AG08396 (cell line): ENCODE measurements at regions not wholly inside any gene's neighbourhood (a gene's known extent, or its start where the extent isn't known, plus 50 kb on each side); places are given as distances from the start of the nearest gene placed in this dataset.
A peak's percentile ranks its signal among the peaks of the same experiment; 100 is the strongest.

Source experiments
- DNase-seq: peaks from one replicate; pipeline ENCODE4 v3.0.0; 2012; ENCODE audit warnings: low spot score, mixed read lengths

DNA sequence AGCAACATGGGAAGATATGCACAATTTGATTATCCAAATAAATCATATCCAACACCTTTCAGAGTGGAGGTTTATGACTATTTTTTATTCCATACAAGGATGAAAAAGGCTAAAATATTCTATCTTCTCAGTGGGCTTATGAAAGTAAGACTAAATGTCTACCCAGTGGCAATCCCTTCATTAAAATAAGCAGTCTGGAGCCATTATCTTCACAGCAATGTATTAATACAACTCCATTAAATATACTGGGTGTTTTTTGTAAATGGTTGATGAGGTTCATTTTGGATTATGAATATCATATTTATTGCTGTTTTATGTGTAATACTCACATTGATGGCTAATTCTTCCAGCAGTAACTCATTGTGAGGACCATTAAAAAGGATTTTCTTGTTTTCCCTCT is 352.7 kb upstream of the SOX11 start:
- no peak for DNase-seq

GRCh38 chr2:5343785-5344335 is 348.3 kb upstream of the SOX11 start:
- no peak for DNase-seq

DNA sequence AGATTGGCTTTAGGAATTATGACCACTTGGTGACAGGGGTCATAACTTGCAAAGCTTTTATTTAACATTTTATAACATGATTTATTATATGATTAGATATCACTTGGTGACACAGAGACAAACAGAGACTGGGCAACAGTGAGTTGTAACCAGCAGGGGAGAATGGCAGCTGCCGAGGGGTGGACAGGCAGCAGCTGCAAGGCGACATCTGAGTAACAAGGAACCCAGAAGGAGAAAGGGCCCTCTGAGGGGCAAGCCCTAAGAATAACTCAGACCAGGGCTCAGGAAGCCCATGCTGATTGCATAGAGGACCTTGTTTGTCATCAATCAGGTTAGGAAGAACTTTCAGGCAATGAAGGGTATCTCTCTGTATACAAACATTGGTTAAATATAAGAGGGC is 339.9 kb upstream of the SOX11 start:
- no peak for DNase-seq

GRCh38 chr2:5353565-5353964 is 338.6 kb upstream of the SOX11 start:
- no peak for DNase-seq

DNA sequence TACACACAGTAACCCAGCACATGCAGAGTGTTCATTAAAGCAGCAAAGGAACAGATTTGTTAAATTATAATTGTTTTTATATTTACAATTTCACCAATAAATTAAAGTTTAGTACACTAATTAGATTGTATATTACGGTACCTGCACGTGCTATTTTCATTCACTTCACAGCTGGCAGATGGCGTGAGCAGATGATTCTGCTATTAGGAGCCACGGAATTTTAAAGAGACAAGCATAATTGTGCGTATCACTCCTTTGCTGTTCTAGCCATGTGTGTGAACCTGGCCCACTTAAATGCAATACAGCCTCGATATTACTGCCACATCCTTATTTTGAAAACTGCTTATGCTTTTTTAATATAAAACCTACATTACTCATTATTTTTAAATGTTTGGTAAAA is 332.8 kb upstream of the SOX11 start:
- no peak for DNase-seq

DNA sequence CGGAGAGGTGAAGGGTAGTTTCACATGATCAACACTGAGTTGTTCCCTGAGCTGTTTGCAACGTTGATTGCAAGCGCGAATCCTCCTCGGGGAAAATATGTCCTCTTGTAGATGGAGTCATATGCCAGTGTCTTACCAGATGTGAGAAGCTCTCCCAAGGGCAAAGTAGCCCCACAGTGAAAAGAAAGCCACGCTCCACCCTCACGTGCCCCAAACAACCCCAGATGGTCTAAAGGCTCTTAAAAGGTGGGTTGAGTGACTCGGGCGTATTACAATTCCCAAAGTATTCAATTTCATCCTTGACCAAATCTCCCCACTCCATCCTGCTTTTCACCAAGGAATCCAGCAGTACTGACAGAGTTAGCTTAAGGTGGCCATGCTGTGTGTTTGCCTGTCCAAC is 332.1 kb upstream of the SOX11 start:
- no peak for DNase-seq

- no peak for DNase-seq
Measured at GRCh38 chr2:5364361-5364760, 327.8 kb upstream of the SOX11 start.

- peak; percentile 15 for DNase-seq
Measured at GRCh38 chr2:5365871-5366461, 326.2 kb upstream of the SOX11 start.

- DNase-seq: no peak
Measured at GRCh38 chr2:5367321-5367720, 324.9 kb upstream of the SOX11 start.

DNA sequence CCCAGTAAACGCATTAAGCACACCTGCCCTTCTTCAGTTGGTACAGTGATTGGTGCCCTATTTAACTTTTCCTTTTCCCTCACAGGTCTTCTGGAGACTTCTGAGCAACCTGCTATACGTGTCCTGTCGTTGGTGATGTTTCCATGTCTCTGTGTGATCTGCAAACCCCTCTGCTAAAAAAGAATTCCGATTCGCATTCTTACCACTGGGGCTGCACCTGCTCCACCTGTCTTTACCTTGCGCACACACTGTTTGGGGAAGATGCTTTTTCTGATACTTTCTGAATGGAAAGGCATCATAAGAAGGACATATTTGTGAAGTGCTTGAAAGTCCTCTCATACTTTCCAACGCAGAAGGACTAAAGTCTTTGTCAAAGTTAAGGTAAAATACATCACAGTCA is 323.9 kb upstream of the SOX11 start:
- DNase-seq: no peak

DNA sequence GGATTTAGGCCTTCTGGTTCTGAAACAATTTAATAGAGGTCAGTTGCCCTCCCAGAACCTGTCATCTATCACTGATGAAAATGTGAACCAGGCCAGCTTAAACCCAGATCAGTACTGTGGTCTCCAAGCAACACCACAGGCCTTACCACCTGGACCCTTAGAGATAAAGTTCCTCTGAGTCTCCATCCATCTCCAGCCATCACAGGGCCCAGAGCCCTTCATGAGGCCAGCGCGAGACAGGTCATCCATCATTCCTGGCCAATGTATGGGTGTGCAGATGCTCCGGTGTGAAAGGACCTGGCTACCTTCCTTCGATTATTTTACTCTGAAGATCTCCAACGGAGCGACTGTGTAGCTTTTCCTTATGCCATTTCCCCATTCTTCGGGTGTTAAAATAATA is 322.7 kb upstream of the SOX11 start:
- DNase-seq: no peak

GRCh38 chr2:5370158-5370557 is 322.0 kb upstream of the SOX11 start:
- DNase-seq: no peak

DNA sequence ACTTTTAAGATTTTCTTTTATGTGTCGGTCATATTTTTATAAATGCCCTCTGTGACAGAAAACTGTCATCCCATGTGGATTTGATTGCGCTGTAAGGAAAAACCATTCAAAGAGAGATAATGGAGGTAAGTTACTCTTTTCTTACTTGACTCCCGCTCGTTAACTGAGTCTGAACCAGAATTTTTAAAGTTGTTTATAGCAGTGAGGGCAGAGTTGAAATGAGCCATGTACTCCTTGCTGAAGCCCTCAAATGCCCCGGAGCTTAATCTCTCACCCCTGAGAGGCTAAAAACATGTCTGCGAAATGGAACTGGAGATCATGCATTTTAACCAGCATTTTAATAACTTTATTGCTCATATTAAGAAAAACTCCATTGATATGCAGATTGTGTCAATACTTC is 320.0 kb upstream of the SOX11 start:
- DNase-seq: no peak

DNA sequence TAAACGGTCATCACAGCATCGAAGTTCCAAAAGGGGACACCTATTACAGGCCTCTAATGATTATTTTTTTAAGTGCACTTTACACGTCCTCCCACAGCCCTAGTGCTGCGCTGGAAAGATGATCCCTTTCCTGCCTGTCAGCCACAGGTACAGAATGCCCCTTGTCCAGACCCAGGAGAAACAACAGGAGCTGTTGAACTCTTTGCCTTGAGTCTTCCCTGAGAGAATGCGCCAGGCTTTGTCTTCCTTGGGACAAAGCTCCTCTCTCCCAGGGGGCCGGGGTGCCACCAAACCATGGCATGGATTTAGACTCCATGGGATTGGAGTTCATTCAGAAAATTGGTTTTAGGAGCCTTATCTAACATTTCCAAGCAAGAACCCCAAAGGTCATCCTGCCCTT is 319.0 kb upstream of the SOX11 start:
- DNase-seq: no peak

DNA sequence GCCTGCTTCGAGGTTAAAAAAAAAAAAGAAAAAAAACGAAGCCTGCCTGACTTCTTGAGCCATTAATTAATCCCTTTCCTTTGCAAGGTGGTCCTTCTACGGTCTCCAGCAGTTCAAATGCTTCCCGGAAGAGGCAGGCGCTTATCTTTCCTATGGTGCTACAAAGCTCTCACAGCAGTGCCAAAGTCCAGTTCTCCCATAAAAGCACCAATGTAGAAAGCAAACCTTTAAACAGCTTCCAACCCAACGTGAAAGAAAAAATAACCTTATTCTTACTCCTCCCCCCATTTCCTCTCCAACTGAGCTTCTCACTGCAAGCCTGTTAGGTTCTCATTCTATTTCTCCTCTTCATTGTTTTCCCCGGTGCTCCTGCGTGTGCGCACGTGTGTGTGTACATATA is 317.4 kb upstream of the SOX11 start:
- DNase-seq: no peak

- DNase-seq: no peak
Measured at GRCh38 chr2:5377323-5377722, 314.9 kb upstream of the SOX11 start.

GRCh38 chr2:5379811-5380210 is 312.4 kb upstream of the SOX11 start:
- no peak for DNase-seq

DNA sequence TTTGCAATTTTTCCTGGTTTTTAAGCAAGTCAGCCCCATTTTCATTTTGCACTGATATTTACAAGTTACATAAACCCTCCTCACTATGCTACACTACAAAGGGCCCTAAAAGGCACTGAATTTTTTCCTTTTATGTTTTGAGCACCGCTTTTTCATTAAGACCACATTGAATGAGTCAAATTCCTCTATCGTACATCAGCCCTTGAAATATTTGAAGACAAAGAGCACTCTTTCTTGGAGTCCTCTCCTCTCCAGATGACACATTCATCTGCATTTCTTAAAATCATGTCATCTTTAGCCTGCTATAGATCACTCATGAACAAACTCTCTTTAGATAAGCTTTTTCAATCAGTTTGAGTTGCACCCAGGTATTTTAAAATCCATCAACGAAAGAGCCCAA is 306.6 kb upstream of the SOX11 start:
- DNase-seq: no peak

GRCh38 chr2:5387406-5387805 is 304.8 kb upstream of the SOX11 start:
- DNase-seq: no peak

GRCh38 chr2:5389740-5390139 is 302.4 kb upstream of the SOX11 start:
- no peak for DNase-seq

DNA sequence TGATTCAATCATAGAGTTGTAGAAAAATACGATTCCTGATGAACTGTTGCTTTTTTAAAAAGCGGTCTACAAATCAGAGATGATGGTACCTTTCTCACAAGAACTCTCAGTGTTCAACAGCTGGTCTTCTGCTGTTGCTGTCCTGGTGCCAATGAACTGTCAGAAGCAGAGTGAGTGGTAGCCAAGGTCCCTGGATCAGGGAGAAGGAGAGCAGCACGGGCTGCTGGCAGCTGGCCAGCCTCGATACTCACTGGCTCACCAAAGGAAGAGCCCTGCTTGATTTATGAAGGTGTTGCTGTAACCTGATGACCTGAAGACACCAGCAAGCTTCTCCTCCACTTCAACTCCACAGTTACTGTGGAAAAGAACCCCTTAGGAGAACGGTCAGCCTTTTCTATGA is 300.8 kb upstream of the SOX11 start:
- DNase-seq: no peak

DNA sequence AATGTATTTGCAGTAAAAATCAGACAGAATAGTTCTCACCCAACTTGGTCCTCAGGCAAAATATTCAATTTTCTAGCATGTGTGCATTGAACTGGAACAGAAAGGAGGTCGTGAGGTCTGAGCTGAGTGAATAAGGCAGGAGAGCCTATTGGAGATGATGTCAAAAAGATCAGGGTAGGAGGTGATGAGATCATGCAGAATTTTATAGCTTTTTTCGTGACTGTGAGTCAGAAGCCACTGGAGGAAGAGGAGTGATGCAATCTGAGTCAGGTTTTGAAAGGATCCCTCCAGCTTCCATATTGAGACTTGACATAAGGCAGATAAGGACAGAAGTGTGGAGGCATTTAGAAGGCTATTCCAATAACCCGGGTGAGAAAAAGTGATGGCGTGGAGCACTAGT is 299.5 kb upstream of the SOX11 start:
- no peak for DNase-seq

- no peak for DNase-seq
Measured at GRCh38 chr2:5393474-5393873, 298.7 kb upstream of the SOX11 start.

GRCh38 chr2:5394223-5394622 is 298.0 kb upstream of the SOX11 start:
- no peak for DNase-seq
